Stimulated activated CD8-positive, alpha-beta memory T cell treated with anti-CD3 and anti-CD28 coated beads, Interleukin-4, amount 100 ng/mL, for 4 hours (primary cell): ENCODE measurements at regions not wholly inside any gene's neighbourhood (a gene's known extent, or its start where the extent isn't known, plus 50 kb on each side); places are given as distances from the start of the nearest gene placed in this dataset.
"Not testable (repeated sequence)": the region's sequence is repeated elsewhere in the genome, so short reads cannot be mapped to it uniquely, and the experiment has no call there.

Experiments
- DNase-seq, 2 donors: peaks; one replicate each; pipeline ENCODE4 v3.0.0-alpha.2; 2020; ENCODE audit warnings: low read depth in 2 of 2, low spot score in 1 of 2

DNA sequence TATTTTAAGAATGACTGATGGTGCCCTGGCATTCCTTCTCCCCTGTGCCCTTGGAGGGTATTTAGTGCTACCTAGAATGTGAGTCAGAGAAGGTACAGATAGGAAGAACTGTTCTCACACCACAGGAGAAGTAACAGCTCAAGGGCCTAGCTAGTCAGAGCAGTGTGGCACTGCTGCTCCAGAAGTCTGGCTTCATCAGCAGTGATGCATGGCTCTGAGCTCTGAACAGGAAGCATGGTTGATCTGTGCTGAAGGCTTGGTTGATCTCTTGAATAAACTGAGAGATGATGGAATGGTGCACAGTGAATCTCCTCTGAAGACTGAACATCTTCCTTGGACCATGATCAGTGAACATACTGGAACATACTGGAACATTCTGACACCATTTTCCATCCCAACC is 425.3 kb upstream of the SLC35B3 start:
- DNase-seq = no peak

GRCh38 chr6:8859501-8859900 is 424.2 kb upstream of the SLC35B3 start:
- no peak for DNase-seq

GRCh38 chr6:8858854-8859331 is 423.5 kb upstream of the SLC35B3 start:
- no peak for DNase-seq

GRCh38 chr6:8857160-8857559 is 421.8 kb upstream of the SLC35B3 start:
- no peak for DNase-seq

- no peak for DNase-seq
Measured at GRCh38 chr6:8855411-8855810, 420.1 kb upstream of the SLC35B3 start.

DNA sequence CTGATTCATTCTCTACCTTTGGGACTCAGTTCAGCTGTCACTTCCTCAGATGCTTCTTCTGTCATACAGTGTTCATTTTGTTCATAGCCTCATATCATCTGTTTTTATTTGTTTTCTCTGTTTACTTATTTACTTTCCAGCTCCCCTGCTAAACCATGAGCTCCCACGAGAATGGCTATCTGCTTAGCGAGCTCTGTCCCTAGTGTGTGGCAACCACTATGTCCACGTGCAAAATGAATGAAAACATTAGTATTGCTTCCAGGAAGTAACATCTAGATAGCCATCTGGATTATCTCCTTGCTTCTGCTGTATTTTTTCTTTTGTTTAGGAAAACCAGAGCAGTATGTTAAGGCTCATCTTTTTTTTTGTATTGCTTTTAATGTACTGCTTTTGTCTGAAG is 417.0 kb upstream of the SLC35B3 start:
- DNase-seq = no peak

GRCh38 chr6:8846680-8847079 is 411.3 kb upstream of the SLC35B3 start:
- not testable (repeated sequence) for DNase-seq

DNA sequence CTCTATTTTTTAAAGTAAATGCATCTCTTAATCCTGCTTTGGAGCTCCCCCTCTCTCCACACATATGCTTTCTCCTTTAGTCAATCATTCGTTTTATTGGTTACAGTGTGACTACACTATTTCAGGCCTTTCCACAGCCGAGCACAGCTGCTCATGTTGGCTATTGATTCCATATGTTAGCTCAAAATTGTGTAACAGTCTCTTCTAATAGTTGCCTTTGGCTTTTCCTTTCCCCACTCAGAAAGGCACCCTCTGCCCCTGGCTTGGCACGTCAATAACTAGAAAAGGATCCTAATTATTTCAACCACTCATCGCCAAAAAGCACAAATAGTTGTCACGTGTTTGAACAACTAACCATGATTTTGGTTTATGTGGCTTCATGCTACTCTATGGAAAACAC is 410.3 kb upstream of the SLC35B3 start:
- no peak for DNase-seq

GRCh38 chr6:8844968-8845367 is 409.6 kb upstream of the SLC35B3 start:
- no peak for DNase-seq

DNA sequence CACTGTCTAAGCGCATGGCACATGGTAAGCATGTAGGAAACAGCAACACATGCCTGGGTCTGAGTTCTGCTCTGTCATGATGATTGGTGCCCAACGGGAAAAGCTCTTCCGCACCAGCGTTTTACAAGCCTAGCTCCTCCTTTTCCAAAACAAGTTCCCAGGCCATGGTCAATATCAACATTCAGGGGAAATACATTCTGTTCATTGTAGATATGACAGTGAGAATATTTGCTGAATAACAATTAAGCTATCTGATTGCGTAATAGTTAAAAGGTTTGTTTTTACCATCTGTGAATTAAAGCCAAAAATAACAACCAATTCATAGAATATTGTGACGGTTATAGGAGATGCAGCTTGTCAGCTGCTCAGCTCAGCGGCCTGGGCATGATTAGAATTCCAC is 404.3 kb upstream of the SLC35B3 start:
- DNase-seq = no peak

DNA sequence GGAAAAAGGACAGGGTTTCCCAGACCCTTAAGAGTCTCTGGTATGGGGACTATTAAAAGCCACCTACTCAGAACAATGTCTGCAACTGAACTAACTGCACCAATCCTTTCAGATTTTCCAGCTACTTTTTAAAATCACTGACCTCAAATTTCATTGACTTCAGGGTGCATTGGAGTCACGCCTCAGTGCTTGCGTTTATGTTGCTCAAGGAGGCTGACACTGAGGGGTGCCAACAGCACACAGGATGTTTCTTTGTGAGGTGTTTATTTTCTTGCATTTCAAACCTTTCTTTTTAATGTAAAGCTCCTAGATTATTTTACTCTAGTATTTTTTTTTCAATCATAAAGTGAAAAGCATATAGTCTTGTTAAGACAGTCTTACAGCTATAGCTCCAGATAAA is 402.0 kb upstream of the SLC35B3 start:
- DNase-seq = no peak

DNA sequence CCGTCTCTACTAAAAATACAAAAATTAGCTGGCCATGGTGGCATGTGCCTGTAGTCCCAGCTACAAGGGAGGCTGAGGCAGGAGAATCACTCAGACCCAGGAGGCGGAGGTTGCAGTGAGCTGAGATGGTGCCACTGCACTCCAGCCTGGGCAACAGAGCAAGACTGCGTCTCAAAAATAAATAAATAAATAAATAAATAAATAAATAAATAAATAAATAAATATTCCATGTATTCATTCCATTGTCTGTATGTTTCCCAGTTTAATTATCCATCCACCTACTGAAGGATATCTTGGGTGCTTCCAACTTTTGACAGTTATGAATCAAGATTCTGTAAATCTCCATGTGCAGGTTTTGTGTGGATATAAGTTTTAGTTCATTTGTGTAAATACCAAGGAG is 397.4 kb upstream of the SLC35B3 start:
- not testable (repeated sequence) for DNase-seq

DNA sequence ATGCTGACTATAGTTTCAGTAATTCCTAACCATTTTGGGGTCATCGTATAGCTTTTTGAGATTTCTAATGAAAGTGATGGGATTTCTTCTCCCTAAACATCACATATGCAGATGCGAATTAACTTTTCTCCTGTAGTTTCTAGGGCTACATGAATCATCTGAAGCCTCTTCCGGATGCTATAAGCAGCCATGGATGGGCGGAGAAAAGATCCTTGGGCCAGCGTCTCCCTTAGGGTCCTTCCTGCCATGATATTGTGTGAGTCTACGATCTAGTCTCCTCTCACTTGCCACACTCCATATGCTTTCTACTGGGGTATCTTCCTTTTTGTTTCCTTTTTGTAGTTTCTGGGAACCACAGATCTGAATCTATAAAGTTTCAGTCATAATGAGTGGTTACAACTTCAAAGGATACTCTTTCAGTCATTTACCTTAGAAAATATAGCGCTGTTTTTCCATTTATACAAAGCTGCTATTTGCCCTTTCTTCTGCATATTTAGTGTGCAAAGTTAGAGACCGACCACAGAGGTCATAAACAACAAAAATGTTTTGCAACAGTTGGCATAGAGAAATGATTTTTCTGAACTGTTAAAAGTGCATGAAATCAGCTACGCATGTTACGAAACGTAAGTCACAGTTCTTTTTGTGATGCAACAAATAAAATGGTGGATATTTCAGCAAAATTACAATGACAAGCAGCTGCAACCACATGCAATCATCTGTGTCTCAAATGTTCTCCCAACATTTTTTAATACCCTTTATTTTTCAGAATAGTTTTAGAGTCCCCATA is 396.2 kb upstream of the SLC35B3 start:
- DNase-seq = no peak

GRCh38 chr6:8830794-8831193 is 395.4 kb upstream of the SLC35B3 start:
- DNase-seq = no peak

GRCh38 chr6:8829796-8830195 is 394.5 kb upstream of the SLC35B3 start:
- DNase-seq = no peak

DNA sequence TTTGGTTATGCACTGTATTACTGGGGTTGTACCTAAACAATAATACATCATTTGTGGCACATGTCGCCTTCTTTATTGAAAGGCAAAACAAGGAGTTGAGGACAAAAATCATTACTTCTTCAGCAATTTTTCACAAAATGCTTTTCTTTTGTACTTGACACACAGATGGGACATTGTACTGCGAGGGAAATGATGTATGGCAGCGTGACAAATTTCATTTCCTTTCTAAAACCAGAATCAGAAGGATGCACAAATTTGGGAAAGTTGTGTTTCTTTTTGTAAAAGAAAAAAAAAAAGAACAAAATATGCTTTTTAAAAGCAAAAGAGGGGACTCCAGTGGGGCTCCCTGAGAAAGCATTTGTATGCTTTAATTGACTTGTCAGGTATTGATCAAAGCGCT is 394.0 kb upstream of the SLC35B3 start:
- no peak for DNase-seq

GRCh38 chr6:8828376-8828775 is 393.0 kb upstream of the SLC35B3 start:
- no peak for DNase-seq

- no peak for DNase-seq
Measured at GRCh38 chr6:8825726-8826125, 390.4 kb upstream of the SLC35B3 start.

DNA sequence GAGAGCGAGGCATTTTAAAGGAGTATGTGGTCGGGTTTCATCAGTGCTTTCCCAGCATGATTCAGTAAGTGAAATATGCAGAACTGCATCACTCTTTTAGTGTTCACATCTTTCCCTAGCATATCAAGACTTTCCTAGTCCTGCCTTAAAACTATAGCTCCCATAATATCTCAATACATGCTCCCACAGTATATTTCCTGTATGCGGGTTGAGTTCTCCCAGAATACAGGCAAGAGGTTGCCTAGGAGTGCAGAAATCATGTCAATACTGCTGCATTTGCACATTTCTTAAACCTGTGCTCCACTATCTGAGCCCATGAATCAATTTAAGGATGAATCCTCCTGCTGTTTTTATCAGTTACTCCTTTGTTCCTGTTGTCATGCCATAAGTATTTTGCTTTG is 386.6 kb upstream of the SLC35B3 start:
- no peak for DNase-seq

GRCh38 chr6:8820313-8820712 is 385.0 kb upstream of the SLC35B3 start:
- no peak for DNase-seq

GRCh38 chr6:8819446-8819845 is 384.1 kb upstream of the SLC35B3 start:
- no peak for DNase-seq

GRCh38 chr6:8814440-8815000 is 379.2 kb upstream of the SLC35B3 start:
- DNase-seq = no peak

DNA sequence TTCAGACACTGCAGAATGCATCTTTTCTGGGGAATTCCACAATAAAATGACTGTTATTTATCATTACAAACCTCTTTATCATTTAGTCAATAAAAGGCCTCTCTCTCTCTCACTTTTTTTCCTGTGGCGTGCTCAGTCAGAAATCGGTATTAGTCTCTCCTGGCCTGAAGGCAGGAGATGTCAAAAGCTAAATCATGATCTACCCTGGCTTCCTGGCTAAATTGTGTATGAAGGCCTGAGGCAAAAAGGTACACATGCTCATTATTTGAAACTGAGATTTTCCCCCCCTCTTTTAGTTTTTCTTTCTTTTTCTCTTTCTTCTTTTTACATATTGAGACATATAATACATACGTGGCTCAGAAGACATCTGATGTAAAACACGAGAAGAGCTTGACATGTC is 375.0 kb upstream of the SLC35B3 start:
- no peak for DNase-seq
